Testis (tissue), 2 donors: ENCODE measurements at regions not wholly inside any gene's neighbourhood (a gene's known extent, or its start where the extent isn't known, plus 50 kb on each side); places are given as distances from the start of the nearest gene placed in this dataset.

Source experiments
- POLR2A ChIP-seq: fragments of 450-650 bp; IDR thresholded peaks from one replicate; pipeline ENCODE4 v1.6.1; 2017; ENCODE audit warnings: antibody characterized with exemption, mild to moderate bottlenecking, moderate library complexity
- TF ChIP-seq, protein P1 (sequence below), 3 experiments: fragments of 450-650 bp in 2 of 3; fragments of 200-600 bp in 1 of 3; sonication (generic) in 1 of 3; IDR thresholded peaks; one replicate each; pipeline ENCODE4 v1.5.1; 2016 to 2019; ENCODE audit warnings: antibody characterized with exemption in 3 of 3, mild to moderate bottlenecking in 2 of 3, moderate library complexity in 1 of 3

DNA sequence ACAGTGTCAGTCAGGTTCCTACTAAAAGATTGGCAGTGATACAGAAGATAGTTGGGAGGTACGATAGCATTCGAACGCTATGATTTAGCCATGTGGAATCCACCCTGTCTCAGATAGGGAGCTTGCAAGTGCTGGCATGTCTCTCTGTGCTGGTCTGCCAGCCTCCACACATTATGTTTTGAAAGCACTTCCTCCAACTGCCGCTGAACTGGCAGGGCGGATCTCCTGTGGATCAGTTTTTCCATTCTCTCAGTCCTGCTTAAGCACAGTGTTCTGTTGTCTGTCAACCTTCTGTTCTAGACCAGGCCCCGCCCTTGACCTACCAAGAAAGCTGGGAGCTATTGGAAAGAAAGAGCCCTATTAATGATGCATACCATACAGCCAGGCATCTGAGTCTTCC, 65.5 kb upstream of the PALMD start:
- TF ChIP-seq, protein P1, sequence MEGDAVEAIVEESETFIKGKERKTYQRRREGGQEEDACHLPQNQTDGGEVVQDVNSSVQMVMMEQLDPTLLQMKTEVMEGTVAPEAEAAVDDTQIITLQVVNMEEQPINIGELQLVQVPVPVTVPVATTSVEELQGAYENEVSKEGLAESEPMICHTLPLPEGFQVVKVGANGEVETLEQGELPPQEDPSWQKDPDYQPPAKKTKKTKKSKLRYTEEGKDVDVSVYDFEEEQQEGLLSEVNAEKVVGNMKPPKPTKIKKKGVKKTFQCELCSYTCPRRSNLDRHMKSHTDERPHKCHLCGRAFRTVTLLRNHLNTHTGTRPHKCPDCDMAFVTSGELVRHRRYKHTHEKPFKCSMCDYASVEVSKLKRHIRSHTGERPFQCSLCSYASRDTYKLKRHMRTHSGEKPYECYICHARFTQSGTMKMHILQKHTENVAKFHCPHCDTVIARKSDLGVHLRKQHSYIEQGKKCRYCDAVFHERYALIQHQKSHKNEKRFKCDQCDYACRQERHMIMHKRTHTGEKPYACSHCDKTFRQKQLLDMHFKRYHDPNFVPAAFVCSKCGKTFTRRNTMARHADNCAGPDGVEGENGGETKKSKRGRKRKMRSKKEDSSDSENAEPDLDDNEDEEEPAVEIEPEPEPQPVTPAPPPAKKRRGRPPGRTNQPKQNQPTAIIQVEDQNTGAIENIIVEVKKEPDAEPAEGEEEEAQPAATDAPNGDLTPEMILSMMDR (IDR thresholded peaks at IDR 0.05) = no peak
- no peak for TF ChIP-seq POLR2A
